ENCODE measurements at regions not wholly inside any gene's neighbourhood (a gene's known extent, or its start where the extent isn't known, plus 50 kb on each side); places are given as distances from the start of the nearest gene placed in this dataset.
"Not testable (repeated sequence)": the region's sequence is repeated elsewhere in the genome, so short reads cannot be mapped to it uniquely, and the experiment has no call there.

GRCh38 chr4:133450813-133451212, 301.7 kb downstream of the PCDH10 start:
- no peak for DNase-seq

GRCh38 chr4:133440404-133440803, 291.3 kb downstream of the PCDH10 start:
- DNase-seq = peak; percentile 60

GRCh38 chr4:133439830-133440229, 290.7 kb downstream of the PCDH10 start:
- DNase-seq = no peak

GRCh38 chr4:133424605-133425004, 275.5 kb downstream of the PCDH10 start:
- no peak for DNase-seq

GRCh38 chr4:133403913-133404312, 254.8 kb downstream of the PCDH10 start:
- no peak for DNase-seq

GRCh38 chr4:133402616-133403015, 253.5 kb downstream of the PCDH10 start:
- DNase-seq = no peak

- no peak for DNase-seq
Measured at GRCh38 chr4:133394971-133395627, 246.0 kb downstream of the PCDH10 start.

- no peak for DNase-seq
Measured at GRCh38 chr4:133390198-133390855, 241.2 kb downstream of the PCDH10 start.

GRCh38 chr4:133389029-133389428, 239.9 kb downstream of the PCDH10 start:
- DNase-seq = no peak

GRCh38 chr4:133385161-133385954, 236.3 kb downstream of the PCDH10 start:
- no peak for DNase-seq

GRCh38 chr4:133379681-133380438, 230.8 kb downstream of the PCDH10 start:
- DNase-seq = no peak

- no peak for DNase-seq
Measured at GRCh38 chr4:133377286-133377685, 228.2 kb downstream of the PCDH10 start.

- DNase-seq = no peak
Measured at GRCh38 chr4:133372699-133373098, 223.6 kb downstream of the PCDH10 start.

- no peak for DNase-seq
Measured at GRCh38 chr4:133355633-133356032, 206.5 kb downstream of the PCDH10 start.

- DNase-seq = no peak
Measured at GRCh38 chr4:133347409-133347808, 198.3 kb downstream of the PCDH10 start.

- no peak for DNase-seq
Measured at GRCh38 chr4:133324491-133324890, 175.4 kb downstream of the PCDH10 start.

GRCh38 chr4:133323670-133324069, 174.6 kb downstream of the PCDH10 start:
- no peak for DNase-seq

GRCh38 chr4:133320576-133321170, 171.6 kb downstream of the PCDH10 start:
- peak; percentile 55 for DNase-seq

GRCh38 chr4:133316909-133317308, 167.8 kb downstream of the PCDH10 start:
- no peak for DNase-seq

- DNase-seq = no peak
Measured at GRCh38 chr4:133314991-133315390, 165.9 kb downstream of the PCDH10 start.

- no peak for DNase-seq
Measured at GRCh38 chr4:133287396-133287795, 138.3 kb downstream of the PCDH10 start.

- no peak for DNase-seq
Measured at GRCh38 chr4:133278591-133278990, 129.5 kb downstream of the PCDH10 start.

- not testable (repeated sequence) for DNase-seq
Measured at GRCh38 chr4:133277940-133278339, 128.8 kb downstream of the PCDH10 start.
